NCI-H128 (cell line): ENCODE measurements at regions not wholly inside any gene's neighbourhood (a gene's known extent, or its start where the extent isn't known, plus 50 kb on each side); places are given as distances from the start of the nearest gene placed in this dataset.

Experiments used
- DNase-seq: peaks from one replicate; lab custom pipeline; 2025; ENCODE audit not compliant: unreplicated experiment; lab: John Stamatoyannopoulos, UW

GRCh38 chr18:44374966-44375365, 305.7 kb upstream of the SETBP1 start:
- DNase-seq: no peak

- DNase-seq: no peak
These were observed 294.3 kb upstream of the SETBP1 start for GRCh38 chr18:44386401-44386800.

GRCh38 chr18:44388329-44388728, 292.4 kb upstream of the SETBP1 start:
- no peak for DNase-seq

GRCh38 chr18:44392933-44393332, 287.8 kb upstream of the SETBP1 start:
- DNase-seq: no peak

- no peak for DNase-seq
These were observed 287.3 kb upstream of the SETBP1 start for GRCh38 chr18:44393406-44393805.

GRCh38 chr18:44396550-44396949, 284.1 kb upstream of the SETBP1 start:
- no peak for DNase-seq

GRCh38 chr18:44409071-44409470, 271.6 kb upstream of the SETBP1 start:
- no peak for DNase-seq

GRCh38 chr18:44409515-44409914, 271.2 kb upstream of the SETBP1 start:
- DNase-seq: no peak

GRCh38 chr18:44410740-44411139, 269.9 kb upstream of the SETBP1 start:
- no peak for DNase-seq

- DNase-seq: no peak
These were observed 269.3 kb upstream of the SETBP1 start for GRCh38 chr18:44411262-44411905.

GRCh38 chr18:44411976-44412375, 268.7 kb upstream of the SETBP1 start:
- no peak for DNase-seq

GRCh38 chr18:44423814-44424644, 256.7 kb upstream of the SETBP1 start:
- DNase-seq: peak; percentile 83

GRCh38 chr18:44424645-44425035, 256.0 kb upstream of the SETBP1 start:
- DNase-seq: no peak

GRCh38 chr18:44425161-44425560, 255.5 kb upstream of the SETBP1 start:
- DNase-seq: no peak

GRCh38 chr18:44437603-44438002, 243.1 kb upstream of the SETBP1 start:
- no peak for DNase-seq

GRCh38 chr18:44450226-44450625, 230.5 kb upstream of the SETBP1 start:
- DNase-seq: no peak

GRCh38 chr18:44452346-44452745, 228.3 kb upstream of the SETBP1 start:
- DNase-seq: no peak

- DNase-seq: no peak
These were observed 227.2 kb upstream of the SETBP1 start for GRCh38 chr18:44453505-44453904.

- no peak for DNase-seq
These were observed 221.9 kb upstream of the SETBP1 start for GRCh38 chr18:44458777-44459176.

- DNase-seq: no peak
These were observed 216.1 kb upstream of the SETBP1 start for GRCh38 chr18:44464398-44465180.

- no peak for DNase-seq
These were observed 215.3 kb upstream of the SETBP1 start for GRCh38 chr18:44465381-44465841.

- DNase-seq: no peak
These were observed 213.7 kb upstream of the SETBP1 start for GRCh38 chr18:44466997-44467396.
